GM19025 (cell line): ENCODE measurements at regions not wholly inside any gene's neighbourhood (a gene's known extent, or its start where the extent isn't known, plus 50 kb on each side); places are given as distances from the start of the nearest gene placed in this dataset.

ENCODE experiments used
- ATAC-seq: cut with Tn5 transposase; IDR thresholded peaks from one replicate; pipeline ENCODE4 v1.9.1; 2021; ENCODE audit warnings: mild to moderate bottlenecking, low read depth, moderate library complexity; ENCODE audit not compliant: unreplicated experiment

DNA sequence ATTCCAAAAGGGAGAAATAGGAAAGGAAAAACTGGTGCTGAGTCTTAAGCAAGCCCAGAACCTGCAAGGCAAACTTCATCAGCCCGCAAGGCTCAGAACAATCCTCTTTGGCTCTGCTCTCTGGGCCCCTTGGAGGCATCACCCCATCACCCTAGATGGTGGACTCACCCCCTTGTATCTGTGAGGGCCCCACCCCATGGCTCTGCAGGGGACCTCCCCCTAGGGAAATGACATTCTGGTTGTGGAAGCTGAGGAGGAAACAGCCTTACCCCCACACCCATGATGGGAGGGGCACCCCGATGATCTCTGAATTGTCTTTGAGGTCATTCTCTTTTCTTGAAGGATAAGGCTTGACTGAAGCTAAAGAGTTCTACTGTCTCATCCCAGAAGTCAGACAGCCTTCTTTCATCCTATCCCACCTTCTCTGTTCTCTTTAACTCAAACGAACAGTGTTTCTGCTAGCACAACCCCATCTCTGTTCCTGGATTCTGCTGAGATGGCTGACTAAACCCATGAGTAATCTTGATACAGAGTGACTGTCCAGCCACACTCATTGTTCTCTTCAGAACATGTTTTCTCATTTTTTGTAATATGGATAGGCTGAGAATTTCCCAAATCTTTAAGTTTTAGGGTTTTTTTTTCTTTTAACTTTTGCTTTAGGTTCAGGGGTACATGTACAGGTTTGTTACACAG lies 492.1 kb upstream of the MYT1L start:
- no peak for ATAC-seq

DNA sequence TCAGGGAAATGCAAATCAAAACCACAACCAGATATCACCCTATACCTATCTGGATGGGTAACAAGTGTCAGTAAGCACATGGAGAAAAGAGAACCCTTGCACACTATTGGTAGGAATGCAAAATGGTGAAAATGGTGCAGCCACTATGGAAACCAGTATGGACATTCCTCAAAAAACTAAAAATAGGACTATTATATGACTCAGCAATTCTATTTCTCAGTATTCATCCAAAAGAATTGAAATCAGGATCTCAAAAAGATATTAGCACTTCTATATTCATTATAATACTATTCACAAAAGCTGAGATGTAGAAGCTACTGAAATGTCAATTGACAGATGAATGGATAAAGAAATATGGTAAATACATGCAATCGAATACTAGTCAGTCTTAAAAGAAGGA lies 491.1 kb upstream of the MYT1L start:
- no peak for ATAC-seq

GRCh38 chr2:2812648-2813047 lies 481.6 kb upstream of the MYT1L start:
- no peak for ATAC-seq

DNA sequence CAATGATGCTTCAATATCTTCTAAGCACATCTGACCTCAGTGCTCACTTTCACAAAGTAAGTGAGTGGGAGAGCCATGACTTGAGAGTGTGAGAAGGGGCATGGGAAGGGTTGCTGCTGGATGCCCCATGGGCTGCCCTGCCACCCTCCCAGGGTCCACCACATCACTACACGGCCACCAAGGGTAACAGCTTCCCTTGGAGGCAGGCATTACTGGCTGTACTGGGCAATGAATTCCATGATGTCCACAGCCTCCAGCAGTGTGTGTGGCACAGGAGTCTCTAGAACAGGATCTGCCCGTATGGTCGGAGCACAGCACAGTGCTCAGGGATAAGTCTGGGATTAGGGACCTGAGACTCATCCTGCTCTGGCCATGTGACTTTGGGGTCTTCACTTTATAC lies 481.0 kb upstream of the MYT1L start:
- ATAC-seq = no peak

DNA sequence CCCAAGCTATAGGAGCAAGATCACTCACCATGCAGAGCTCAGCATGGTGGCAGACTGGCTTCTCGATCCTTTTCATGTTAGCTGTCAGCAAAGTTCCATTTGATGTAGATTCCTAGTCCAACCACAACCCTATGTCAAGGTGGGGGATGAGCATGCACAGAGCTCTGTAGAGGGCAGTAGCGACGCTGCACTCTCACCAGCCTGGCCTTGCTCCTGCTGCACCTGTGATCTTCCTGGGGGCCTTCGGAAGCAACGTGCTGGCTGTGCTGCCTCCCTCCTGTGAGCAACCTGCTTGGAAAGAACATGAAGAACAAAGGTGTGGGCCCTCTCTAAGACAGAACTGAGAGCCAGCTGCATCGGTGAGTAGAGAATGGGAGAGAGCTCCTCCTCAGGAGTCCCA lies 479.4 kb upstream of the MYT1L start:
- ATAC-seq = no peak

DNA sequence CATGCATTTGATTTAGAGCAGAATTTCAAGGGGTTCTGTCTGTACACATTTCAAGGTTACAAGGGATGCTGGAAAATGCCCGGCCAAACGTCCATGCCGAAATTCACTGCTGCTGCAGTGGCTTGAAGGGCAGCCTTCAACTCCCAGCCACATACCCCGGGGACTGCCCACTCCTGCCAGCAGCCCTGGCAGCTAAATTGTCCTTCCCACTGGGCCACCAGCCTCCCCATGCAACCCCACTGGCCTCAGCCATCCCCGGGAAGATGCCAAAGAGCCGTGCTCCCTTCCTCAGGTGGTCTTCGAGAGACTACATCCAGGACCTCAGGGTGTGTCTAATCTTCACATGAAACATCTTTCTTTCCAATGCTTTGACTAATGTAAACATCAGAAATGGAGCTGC lies 478.7 kb upstream of the MYT1L start:
- no peak for ATAC-seq

DNA sequence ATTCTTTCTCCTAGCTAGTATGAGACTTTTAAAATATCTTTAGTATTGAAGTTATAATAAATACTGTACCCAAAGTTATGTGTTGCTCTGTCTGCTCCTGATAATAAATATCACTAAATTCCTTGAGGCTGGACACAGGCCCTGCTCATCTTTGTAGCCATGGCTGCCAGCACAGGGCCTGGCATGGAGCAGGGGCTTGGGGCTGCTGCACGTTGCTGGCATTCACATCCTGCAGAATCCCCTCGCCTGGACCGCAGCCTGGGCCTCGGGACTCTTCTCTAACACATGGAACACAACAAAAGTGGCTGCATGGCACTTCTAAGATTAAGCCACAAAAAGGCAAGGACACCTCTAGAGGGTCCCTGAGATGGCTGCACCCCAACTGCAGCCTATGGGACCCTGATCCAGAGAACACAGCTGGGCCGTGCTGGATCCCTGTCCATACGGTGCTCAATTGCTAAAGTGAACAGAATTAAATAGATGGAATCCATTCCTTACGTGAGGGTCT lies 477.5 kb upstream of the MYT1L start:
- ATAC-seq = no peak

DNA sequence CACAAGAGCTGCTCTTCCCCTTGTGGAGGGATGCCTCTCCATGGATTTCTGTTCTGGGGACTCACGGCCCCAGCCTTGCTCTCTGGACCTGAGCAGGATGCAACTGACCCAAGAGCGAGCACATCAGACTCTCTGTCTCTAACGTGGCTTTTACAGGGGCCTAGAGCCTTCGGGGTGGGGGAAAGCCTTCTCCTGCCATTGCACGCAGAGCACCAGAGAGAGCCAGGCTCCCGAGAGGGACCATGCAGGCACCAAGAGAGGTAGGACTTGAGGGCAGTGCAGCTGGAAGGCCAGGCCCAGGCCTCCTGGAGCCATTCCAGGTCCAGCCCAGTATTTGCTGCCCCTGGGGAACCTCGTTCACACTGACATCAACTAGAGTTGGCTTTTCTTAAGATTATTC lies 475.6 kb upstream of the MYT1L start:
- ATAC-seq = no peak

GRCh38 chr2:2805263-2805662 lies 474.2 kb upstream of the MYT1L start:
- ATAC-seq = no peak

DNA sequence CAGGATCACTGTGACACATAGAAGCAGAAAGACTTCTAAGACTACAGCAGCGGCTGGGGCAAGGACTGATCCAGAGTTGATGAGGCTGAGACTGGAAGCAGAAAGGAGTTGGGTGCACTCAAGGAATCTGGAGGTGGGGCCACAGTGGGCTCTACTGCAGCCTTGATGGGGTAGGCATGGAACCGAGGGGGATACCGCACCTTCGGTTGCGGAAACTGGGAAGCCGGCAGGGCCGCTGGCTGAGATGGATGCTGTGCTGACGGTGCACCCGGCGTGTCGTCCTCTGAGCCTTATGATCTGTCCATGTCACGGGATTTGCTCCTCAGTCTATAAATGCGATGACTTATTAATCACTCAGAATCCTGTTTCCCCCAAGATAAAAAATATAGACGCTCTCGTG lies 473.5 kb upstream of the MYT1L start:
- no peak for ATAC-seq

DNA sequence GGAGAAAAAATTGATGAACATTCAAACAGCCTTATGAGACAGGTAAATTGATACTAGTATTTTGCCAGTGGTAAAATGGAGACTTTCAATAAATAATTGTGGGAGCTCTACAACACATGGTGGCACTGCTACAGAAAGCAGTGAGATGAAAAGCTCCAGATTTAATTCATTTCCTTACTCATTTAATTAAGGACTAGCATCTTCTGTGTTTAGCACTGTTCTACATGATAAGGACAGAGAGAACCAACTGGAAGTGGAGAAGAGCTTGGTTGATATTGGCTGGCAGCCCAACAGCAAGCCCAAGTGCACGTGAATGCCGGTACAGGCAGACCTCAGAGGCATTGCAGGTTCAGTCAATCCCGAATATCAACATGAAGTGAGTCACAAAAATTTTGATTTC lies 470.4 kb upstream of the MYT1L start:
- no peak for ATAC-seq

GRCh38 chr2:2800697-2801096 lies 469.6 kb upstream of the MYT1L start:
- no peak for ATAC-seq

DNA sequence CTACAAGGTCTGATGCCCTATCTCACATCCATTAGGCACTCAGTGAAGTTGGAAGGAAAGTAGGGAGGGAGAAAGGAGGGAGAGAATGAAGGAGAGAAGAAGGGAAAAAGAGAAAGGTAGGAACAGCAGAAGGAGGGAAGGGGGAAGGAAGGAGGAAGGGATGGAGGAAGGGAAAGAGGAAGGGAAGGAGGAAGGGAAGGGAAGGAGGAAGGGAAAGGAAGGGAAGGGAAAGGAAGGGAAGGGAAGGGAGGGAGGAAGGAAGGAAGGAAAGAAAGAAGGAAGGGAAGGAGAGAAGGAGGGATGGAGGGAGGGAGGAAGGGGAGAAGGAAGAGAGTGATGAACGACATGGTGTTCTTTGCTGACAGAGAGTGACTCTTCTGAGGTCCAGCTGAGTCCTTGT lies 468.9 kb upstream of the MYT1L start:
- no peak for ATAC-seq

DNA sequence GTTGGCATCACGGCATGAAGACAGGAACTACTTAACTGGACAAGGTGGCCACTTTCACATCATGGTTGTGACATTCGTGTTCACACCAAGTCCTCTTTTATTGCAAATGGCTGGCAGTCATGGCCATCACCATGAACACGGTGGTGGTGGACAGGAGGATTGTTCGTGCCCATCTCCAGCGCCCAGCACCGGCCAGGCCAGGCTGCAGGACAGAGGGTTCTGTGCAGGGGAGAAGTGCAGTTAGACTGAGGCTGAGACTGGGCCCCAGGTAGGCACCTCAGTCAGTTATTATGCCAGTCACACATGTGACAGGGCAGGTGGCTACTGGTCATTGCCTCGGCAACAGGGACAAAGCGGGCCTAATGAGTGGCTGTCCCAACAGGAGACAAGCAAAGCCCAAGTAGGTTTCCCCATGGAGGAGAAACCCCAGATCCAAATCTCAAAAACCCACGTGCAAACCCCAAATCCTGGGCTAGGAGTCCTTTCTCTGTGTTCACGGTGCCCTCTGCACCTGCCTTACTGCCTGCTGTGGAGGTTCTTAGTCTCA lies 468.1 kb upstream of the MYT1L start:
- no peak for ATAC-seq

DNA sequence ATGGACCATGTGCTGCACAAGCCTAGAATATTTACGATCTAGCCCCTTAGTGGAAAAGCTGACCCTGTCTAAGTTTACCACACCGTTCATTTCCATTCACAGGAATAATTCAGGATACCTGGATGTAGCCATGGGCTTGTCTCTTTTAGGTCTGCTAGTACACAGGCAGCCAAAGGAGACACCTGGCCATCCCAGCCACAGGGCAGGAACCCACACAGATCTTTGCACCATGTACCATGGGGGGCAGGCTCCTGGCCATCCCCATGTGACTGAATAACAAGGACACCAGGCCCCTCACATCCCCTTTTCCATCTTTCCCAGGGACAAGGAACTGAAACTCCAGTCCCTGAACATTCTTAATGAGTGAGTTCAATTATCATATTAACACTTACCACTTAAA lies 467.3 kb upstream of the MYT1L start:
- no peak for ATAC-seq

GRCh38 chr2:2797797-2798196 lies 466.7 kb upstream of the MYT1L start:
- ATAC-seq = no peak

GRCh38 chr2:2796207-2796606 lies 465.1 kb upstream of the MYT1L start:
- no peak for ATAC-seq

DNA sequence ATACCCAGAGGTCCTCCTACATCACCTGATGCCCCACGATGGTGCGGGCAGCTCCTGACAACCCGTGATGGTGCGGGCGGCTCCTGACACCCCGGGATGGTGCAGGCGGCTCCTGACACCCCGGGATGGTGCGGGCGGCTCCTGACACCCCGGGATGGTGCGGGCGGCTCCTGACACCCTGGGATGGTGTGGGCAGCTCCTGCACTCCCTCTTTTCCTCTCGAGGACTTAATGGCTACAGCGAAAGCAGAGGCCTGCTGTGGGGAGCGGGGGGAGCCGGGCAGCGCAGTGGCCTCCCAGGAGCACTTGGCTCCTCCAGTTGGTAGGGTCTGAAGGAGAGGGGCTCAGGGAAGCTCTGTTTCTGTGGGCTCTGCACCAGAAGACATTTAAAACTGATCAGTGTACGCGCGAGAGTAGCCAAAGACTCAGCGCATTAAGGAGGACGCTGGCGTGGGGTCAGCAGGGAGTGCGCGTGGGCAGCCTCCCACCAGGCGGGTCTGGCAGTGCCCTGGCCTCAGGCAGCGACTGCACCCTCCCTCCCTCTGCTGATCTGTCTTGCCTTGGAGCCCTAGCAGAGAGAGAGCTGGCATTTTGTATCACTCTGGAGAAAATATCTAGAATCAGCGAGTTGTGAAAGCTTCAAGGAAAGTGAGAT lies 464.5 kb upstream of the MYT1L start:
- no peak for ATAC-seq

DNA sequence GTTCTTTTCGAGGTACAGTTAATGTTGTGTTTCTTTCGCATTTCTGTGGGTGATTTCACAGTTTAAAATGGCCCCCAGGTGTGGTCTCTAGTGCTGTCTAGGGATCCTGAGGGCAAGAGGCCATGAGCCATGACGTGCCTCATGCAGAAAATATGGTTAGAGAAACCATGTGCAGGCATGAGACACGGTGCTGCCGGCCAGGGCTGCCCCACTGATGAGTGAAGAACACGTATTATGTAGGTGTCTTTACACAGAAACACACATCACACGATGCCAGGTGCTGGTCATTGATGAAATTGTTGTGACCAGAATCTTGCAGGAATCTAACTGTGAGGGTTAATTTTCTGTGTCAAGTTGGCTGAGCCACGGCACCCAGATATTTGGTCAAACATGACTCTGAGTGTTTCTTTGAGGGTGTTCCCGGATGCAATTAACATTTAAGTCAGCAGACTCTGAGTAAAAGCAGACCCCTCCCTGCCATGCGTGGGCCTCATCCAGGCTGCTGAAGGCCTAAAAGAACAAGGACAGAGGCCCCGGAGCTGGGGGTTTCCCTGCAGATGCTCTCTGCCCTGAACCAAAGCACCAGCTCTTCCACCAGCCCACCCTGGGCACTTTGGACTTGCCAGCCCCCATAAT lies 463.0 kb upstream of the MYT1L start:
- ATAC-seq = no peak

DNA sequence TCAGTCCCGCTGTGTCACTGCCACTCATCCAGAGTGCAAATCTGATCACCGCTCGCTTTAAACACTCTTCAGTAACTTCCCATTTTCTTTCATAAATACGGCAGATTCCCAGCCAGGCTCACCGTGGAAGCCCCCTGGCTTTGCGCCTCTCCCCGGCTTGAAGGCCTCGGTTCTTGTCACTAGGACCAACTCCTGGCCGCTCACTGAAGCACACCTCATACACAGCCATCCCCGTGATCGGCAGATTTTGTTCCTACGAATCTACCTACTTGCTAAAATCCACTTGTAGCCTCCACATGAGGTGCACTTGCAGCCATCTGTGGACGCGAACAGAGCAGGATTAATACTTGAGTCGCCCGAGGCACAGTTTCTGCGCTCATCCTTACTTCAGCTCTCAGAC lies 462.4 kb upstream of the MYT1L start:
- ATAC-seq = no peak

DNA sequence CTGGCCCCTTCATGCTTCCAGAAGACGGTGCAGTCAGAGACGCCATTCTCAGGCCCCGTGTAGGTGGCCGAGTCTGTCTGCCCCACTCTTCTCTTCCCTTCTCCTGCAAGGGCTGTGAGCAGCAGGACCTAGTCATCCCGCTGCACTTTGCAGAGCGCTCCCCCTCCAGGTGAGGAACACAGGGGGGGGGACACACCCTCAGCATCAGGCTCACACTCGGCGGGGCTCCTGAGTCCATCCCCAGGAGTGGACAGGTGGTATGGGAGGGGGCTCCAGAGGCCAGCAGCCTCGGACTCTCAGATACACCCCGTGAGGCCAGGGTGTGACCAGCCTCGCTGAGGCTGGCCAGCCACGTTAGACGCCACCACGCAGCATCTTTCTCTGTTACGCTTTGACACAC lies 460.5 kb upstream of the MYT1L start:
- ATAC-seq = no peak

- ATAC-seq = no peak
Observed at GRCh38 chr2:2791031-2791430, 460.0 kb upstream of the MYT1L start.
